B cell (primary cell): ENCODE measurements at regions not wholly inside any gene's neighbourhood (a gene's known extent, or its start where the extent isn't known, plus 50 kb on each side); places are given as distances from the start of the nearest gene placed in this dataset.

Experiments
- CTCF ChIP-seq: fragments of 200-600 bp; IDR thresholded peaks from one replicate; pipeline ENCODE4 v1.8.0; 2022; ENCODE audit warnings: antibody characterized with exemption, mild to moderate bottlenecking
- EZH2 ChIP-seq: IDR thresholded peaks from 2 replicates; pipeline ENCODE4 v1.6.1; 2012; ENCODE audit warnings: borderline replicate concordance, low read depth, mild to moderate bottlenecking, moderate library complexity, low read length; ENCODE audit not compliant: insufficient read depth, poor library complexity, severe bottlenecking

DNA sequence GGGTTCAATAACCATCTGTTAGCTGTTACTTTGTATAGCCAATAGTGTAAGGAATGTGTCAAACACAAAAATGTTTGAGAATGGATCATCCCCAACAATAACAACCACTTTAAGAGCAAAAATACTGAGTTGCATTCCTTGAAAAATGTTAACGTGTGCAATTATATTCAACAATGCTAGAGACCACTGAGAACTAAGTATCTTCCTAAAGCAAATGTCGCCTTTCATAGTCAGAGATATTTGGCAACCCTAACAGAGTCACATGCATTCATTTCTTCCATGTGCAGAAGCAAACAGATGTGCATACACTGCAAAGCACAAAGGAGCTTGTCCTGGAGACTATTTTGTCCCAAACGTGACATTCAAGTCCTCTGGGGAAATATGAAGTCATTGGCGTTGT lies 448.6 kb downstream of the GJA1 start:
- TF ChIP-seq CTCF, result no peak
- TF ChIP-seq EZH2, result no peak
